Osteoblast (primary cell): ENCODE measurements at regions not wholly inside any gene's neighbourhood (a gene's known extent, or its start where the extent isn't known, plus 50 kb on each side); places are given as distances from the start of the nearest gene placed in this dataset.

Experiments
- DNase-seq: peaks from one replicate; pipeline ENCODE4 v3.0.0; 2011; ENCODE audit warnings: low spot score, mixed read lengths; ENCODE audit not compliant: insufficient read length; ENCODE audit errors: missing footprints
- H2AFZ ChIP-seq: 2 replicates; pipeline ENCODE4 v1.6.0; 2011; ENCODE audit warnings: mild to moderate bottlenecking, low read length
- H3K27ac ChIP-seq: 2 replicates; pipeline ENCODE4 v1.5.1; 2011; ENCODE audit warnings: mild to moderate bottlenecking, low read depth, low read length, moderate library complexity
- H3K27me3 ChIP-seq: 2 replicates; pipeline ENCODE4 v1.6.0; 2012; ENCODE audit warnings: mild to moderate bottlenecking, control low read depth, inconsistent platforms, low read length, moderate library complexity; ENCODE audit not compliant: insufficient read depth
- H3K36me3 ChIP-seq: 2 replicates; pipeline ENCODE4 v1.5.1; 2011; ENCODE audit warnings: mild to moderate bottlenecking, low read length, control low read depth, moderate library complexity; ENCODE audit not compliant: insufficient read depth
- H3K4me1 ChIP-seq: 2 replicates; pipeline ENCODE4 v1.5.1; 2011; ENCODE audit warnings: mild to moderate bottlenecking, low read length, control low read depth, moderate library complexity; ENCODE audit not compliant: insufficient read depth
- H3K4me2 ChIP-seq: 2 replicates; pipeline ENCODE4 v1.6.0; 2011; ENCODE audit warnings: mild to moderate bottlenecking, low read length; ENCODE audit not compliant: insufficient read depth
- H3K4me3 ChIP-seq: fragments of 200-600 bp; sonication (generic); 3 replicates; pipeline ENCODE4 v1.5.1; 2012; ENCODE audit warnings: mild to moderate bottlenecking, low read length, inconsistent platforms; ENCODE audit not compliant: insufficient read depth
- H3K79me2 ChIP-seq: 2 replicates; pipeline ENCODE4 v1.6.0; 2012; ENCODE audit warnings: mild to moderate bottlenecking, low read length, control low read depth, inconsistent platforms; ENCODE audit not compliant: insufficient read depth
- H3K9me3 ChIP-seq: 2 replicates; pipeline ENCODE4 v1.5.1; 2011; ENCODE audit warnings: low read depth, low read length, control low read depth
- H4K20me1 ChIP-seq: 2 replicates; pipeline ENCODE4 v1.6.0; 2012; ENCODE audit warnings: mild to moderate bottlenecking, low read length, control low read depth; ENCODE audit not compliant: insufficient read depth
- CTCF ChIP-seq: IDR thresholded peaks from 2 replicates; pipeline ENCODE4 v1.5.1; 2011; ENCODE audit warnings: mild to moderate bottlenecking, low read depth, low read length, moderate library complexity; ENCODE audit errors: extremely low read depth

- no peaks in the 10 kb centered on the region for H3K36me3 ChIP-seq
Observed at GRCh38 chr10:55062349-55062748, 261.3 kb upstream of the PCDH15 start.

GRCh38 chr10:55058800-55059199, 257.8 kb upstream of the PCDH15 start:
- Histone ChIP-seq H3K36me3 (no peaks in the 10 kb centered on the region), H3K79me2 (no peaks in the 10 kb centered on the region), H3K4me2 (no peak overlapping the region), H4K20me1 (no peaks in the 10 kb centered on the region), H3K4me3 (no peak overlapping the region), H3K27me3 (no peaks in the 10 kb centered on the region), H2AFZ (no peak overlapping the region), H3K4me1 (no peaks in the 10 kb centered on the region), H3K9me3 (no peaks in the 10 kb centered on the region), H3K27ac (no peak overlapping the region)
- no peak for DNase-seq
- no peak for TF ChIP-seq CTCF

More at GRCh38 chr10:55062349-55062748, 261.3 kb upstream of the PCDH15 start:
- no peaks in the 10 kb centered on the region for H3K27me3 ChIP-seq
- H3K27ac ChIP-seq: no peak overlapping the region
- no peak overlapping the region for H3K4me3 ChIP-seq
- H4K20me1 ChIP-seq: no peaks in the 10 kb centered on the region
- no peak overlapping the region for H2AFZ ChIP-seq
- H3K9me3 ChIP-seq: no peaks in the 10 kb centered on the region
- no peak for TF ChIP-seq CTCF
- no peak for DNase-seq
- H3K79me2 ChIP-seq: no peaks in the 10 kb centered on the region
- no peaks in the 10 kb centered on the region for H3K4me1 ChIP-seq
- no peak overlapping the region for H3K4me2 ChIP-seq

- Histone ChIP-seq H3K4me1 (no peaks in the 10 kb centered on the region), H3K4me2 (no peak overlapping the region), H3K79me2 (no peaks in the 10 kb centered on the region), H3K27ac (no peak overlapping the region), H4K20me1 (no peaks in the 10 kb centered on the region), H3K9me3 (no peaks in the 10 kb centered on the region), H3K27me3 (no peaks in the 10 kb centered on the region), H3K4me3 (no peak overlapping the region), H2AFZ (no peak overlapping the region), H3K36me3 (no peaks in the 10 kb centered on the region)
- no peak for DNase-seq
- TF ChIP-seq CTCF: no peak
Observed at GRCh38 chr10:55051515-55051914, 250.5 kb upstream of the PCDH15 start.

GRCh38 chr10:55048830-55049498, 247.9 kb upstream of the PCDH15 start:
- DNase-seq: no peak
- no peaks in the 10 kb centered on the region for H4K20me1 ChIP-seq
- no peaks in the 10 kb centered on the region for H3K27me3 ChIP-seq
- no peaks in the 10 kb centered on the region for H3K9me3 ChIP-seq
- H3K36me3 ChIP-seq: no peaks in the 10 kb centered on the region
- no peaks in the 10 kb centered on the region for H3K4me1 ChIP-seq
- no peaks in the 10 kb centered on the region for H3K79me2 ChIP-seq
- H2AFZ ChIP-seq: no peak overlapping the region
- no peak overlapping the region for H3K27ac ChIP-seq
- H3K4me3 ChIP-seq: no peak overlapping the region
- no peak for TF ChIP-seq CTCF
- H3K4me2 ChIP-seq: no peak overlapping the region
